Hepatocyte (in vitro differentiated cells): ENCODE measurements at regions not wholly inside any gene's neighbourhood (a gene's known extent, or its start where the extent isn't known, plus 50 kb on each side); places are given as distances from the start of the nearest gene placed in this dataset.

Experiments used
- CTCF ChIP-seq: fragments of 200-600 bp; sonication (generic); IDR thresholded peaks from 2 replicates; pipeline ENCODE4 v1.5.1; 2016; ENCODE audit warnings: antibody characterized with exemption, mild to moderate bottlenecking; ENCODE audit not compliant: poor library complexity
- EZH2 ChIP-seq: fragments of 200-600 bp; sonication (generic); IDR thresholded peaks from 2 replicates; pipeline ENCODE4 v1.6.1; 2016; ENCODE audit warnings: antibody characterized with exemption, mild to moderate bottlenecking, borderline replicate concordance
- EZH2phosphoT487 ChIP-seq: fragments of 200-600 bp; sonication (generic); IDR thresholded peaks from one replicate; pipeline ENCODE4 v1.6.1; 2018; ENCODE audit warnings: antibody characterized with exemption, mild to moderate bottlenecking, low read depth, moderate library complexity; ENCODE audit not compliant: unreplicated experiment, severe bottlenecking

- TF ChIP-seq CTCF, result no peak
- no peak for TF ChIP-seq EZH2
- no peak for TF ChIP-seq EZH2phosphoT487
Measured at GRCh38 chr18:77763530-77764145, 514.0 kb downstream of the GALR1 start.
